Activated CD8-positive, alpha-beta T cell treated with anti-CD3 and anti-CD28 coated beads for 36 hours (primary cell): ENCODE measurements at regions not wholly inside any gene's neighbourhood (a gene's known extent, or its start where the extent isn't known, plus 50 kb on each side); places are given as distances from the start of the nearest gene placed in this dataset.

Experiments
- ATAC-seq: fragments of 200-7000 bp; cut with Tn5 transposase; one replicate; pipeline ENCODE4 v1.10.0; 2021; ENCODE audit warnings: mild to moderate bottlenecking, moderate library complexity
- CTCF ChIA-PET: fragments of 350-600 bp; sonication (Branson Sonifier 250); formaldehyde crosslinking; loops from one replicate; lab custom pipeline; 2021; ENCODE audit warnings: antibody characterized with exemption; lab: Charles Lee
- POLR2A ChIA-PET: fragments of 350-600 bp; sonication (Branson Sonifier 250); formaldehyde crosslinking; loops from one replicate; lab custom pipeline; 2021; ENCODE audit warnings: antibody characterized with exemption; lab: Charles Lee
- DNase-seq: peaks from one replicate; pipeline ENCODE4 v3.0.0-alpha.2; 2020
- H3K27ac Mint-ChIP-seq: one replicate; pipeline ENCODE4 v1.8.0; 2021; ENCODE audit warnings: mild to moderate bottlenecking, mixed read lengths
- H3K27me3 Mint-ChIP-seq: one replicate; pipeline ENCODE4 v1.8.0; 2021; ENCODE audit warnings: mixed read lengths
- H3K36me3 Mint-ChIP-seq: one replicate; pipeline ENCODE4 v1.8.0; 2021; ENCODE audit warnings: low read depth, mixed read lengths
- H3K4me1 Mint-ChIP-seq: one replicate; pipeline ENCODE4 v1.8.0; 2021; ENCODE audit warnings: low read depth, mixed read lengths
- H3K4me3 Mint-ChIP-seq: one replicate; pipeline ENCODE4 v1.8.0; 2021; ENCODE audit warnings: mild to moderate bottlenecking, moderate library complexity, mixed read lengths
- H3K9me3 Mint-ChIP-seq: one replicate; pipeline ENCODE4 v1.8.0; 2021; ENCODE audit warnings: mixed read lengths
- CTCF ChIP-seq: fragments of 200-600 bp; IDR thresholded peaks from one replicate; pipeline ENCODE4 v1.8.0; 2022; ENCODE audit warnings: antibody characterized with exemption, mild to moderate bottlenecking
- intact Hi-C: fragments of 100-400 bp; cut with micrococcal nuclease; formaldehyde crosslinking; loops from one replicate; pipeline ENCODE4 v1.10.0; 2022

- Mint-ChIP-seq H3K36me3 (no peaks in the 10 kb centered on the region), H3K27me3 (no peaks in the 10 kb centered on the region), H3K4me3 (no peak overlapping the region), H3K27ac (no peak overlapping the region), H3K9me3 (peaks cover 2% of the 10 kb centered on the region), H3K4me1 (peaks cover 9% of the 10 kb centered on the region)
- ChIA-PET POLR2A (interaction anchor here (1.4 to 2.0 kb wide), 2 partner anchors 9 to 51 kb away, joined by 4 to 9 read pairs; no protein-coding TSS in a partner anchor), CTCF (interaction anchor here (0.9 to 1.2 kb wide), 2 partner anchors 20 to 28 kb away, joined by 3 read pairs; no protein-coding TSS in a partner anchor)
- DNase-seq (no peak), ATAC-seq (no peak)
- intact Hi-C loops = no loop called here
- TF ChIP-seq CTCF = no peak
Measured at GRCh38 chr15:70556779-70557178, 206.6 kb downstream of the UACA start.

GRCh38 chr15:70556151-70556741, 207.1 kb downstream of the UACA start:
- H3K4me1 Mint-ChIP-seq = peaks cover 5% of the 10 kb centered on the region
- no peak for DNase-seq

GRCh38 chr15:70555713-70556112, 207.6 kb downstream of the UACA start:
- Mint-ChIP-seq H3K4me3 (no peak overlapping the region), H3K27ac (no peak overlapping the region), H3K36me3 (no peaks in the 10 kb centered on the region), H3K27me3 (no peaks in the 10 kb centered on the region), H3K4me1 (peaks cover 1% of the 10 kb centered on the region), H3K9me3 (peaks cover 2% of the 10 kb centered on the region)
- TF ChIP-seq CTCF = no peak
- ChIA-PET CTCF (interaction anchor here (0.9 to 2.1 kb wide), 4 partner anchors 13 to 44 kb away, joined by 3 to 9 read pairs (median 3); no protein-coding TSS in a partner anchor), POLR2A (interaction anchor here (1.1 to 1.8 kb wide), 3 partner anchors 27 to 1102 kb away, joined by 3 to 6 read pairs (median 4); no protein-coding TSS in a partner anchor)
- ATAC-seq (peak; percentile 56), DNase-seq (peak; percentile 66)
- intact Hi-C loops = no loop called here

More at GRCh38 chr15:70556151-70556741, 207.1 kb downstream of the UACA start:
- peaks cover 2% of the 10 kb centered on the region for H3K9me3 Mint-ChIP-seq
- no peak overlapping the region for H3K4me3 Mint-ChIP-seq
- ATAC-seq = no peak
- ChIA-PET POLR2A (interaction anchor here (1.1 to 2.0 kb wide), 3 partner anchors 8 to 1103 kb away, joined by 3 to 9 read pairs (median 4); no protein-coding TSS in a partner anchor), CTCF (interaction anchor here (0.9 to 1.2 kb wide), 3 partner anchors 13 to 29 kb away, joined by 3 read pairs; no protein-coding TSS in a partner anchor)
- intact Hi-C loops = no loop called here
- no peaks in the 10 kb centered on the region for H3K27me3 Mint-ChIP-seq
- no peak overlapping the region for H3K27ac Mint-ChIP-seq
- no peaks in the 10 kb centered on the region for H3K36me3 Mint-ChIP-seq
- TF ChIP-seq CTCF = no peak

- Mint-ChIP-seq H3K27me3 (no peaks in the 10 kb centered on the region), H3K4me1 (peaks cover 45% of the 10 kb centered on the region), H3K9me3 (peaks cover 2% of the 10 kb centered on the region), H3K4me3 (no peak overlapping the region), H3K36me3 (no peaks in the 10 kb centered on the region), H3K27ac (peak overlapping the region; percentile 81)
- ChIA-PET CTCF (interaction anchor here (0.7 kb wide), 1 partner anchor 60 kb away, joined by 4 read pairs; no protein-coding TSS in a partner anchor), POLR2A (interaction anchor here (1.0 to 1.8 kb wide), 3 partner anchors 9 to 21 kb away, joined by 3 to 9 read pairs (median 4); no protein-coding TSS in a partner anchor)
- intact Hi-C loops = no loop called here
- ATAC-seq = peak; percentile 71
- TF ChIP-seq CTCF = no peak
- DNase-seq = no peak
Measured at GRCh38 chr15:70547846-70548487, 215.4 kb downstream of the UACA start.
